ENCODE measurements at regions not wholly inside any gene's neighbourhood (a gene's known extent, or its start where the extent isn't known, plus 50 kb on each side); places are given as distances from the start of the nearest gene placed in this dataset.

GRCh38 chr1:87810166-87810565 is 481.5 kb downstream of the LMO4 start:
- WGBS, 2 donors (ENCODE audit: low coverage in 1 of 2) = 82 to 100% methylated on average over 1 of the region's 1 CpG

GRCh38 chr1:87812871-87813577 is 484.3 kb downstream of the LMO4 start:
- in situ Hi-C loops (cut with MboI; ENCODE audit: low pct_ligation_motif_present in 1 of 4, low pct_unique_long_range_greater_than_20kb in 1 of 4, low sequenced_read_pairs in 3 of 4) (no loop called here), intact Hi-C loops (cut with DNase I; ENCODE audit: low total_unique reads) (no loop called here)
- Histone ChIP-seq H3K27ac (no peak overlapping the region), H3K4me3 (no peak overlapping the region), H3K36me3 (no peaks in the 10 kb centered on the region), H3K4me1 (no peaks in the 10 kb centered on the region), H3K9me3 (no peaks in the 10 kb centered on the region), H3K27me3 (no peaks in the 10 kb centered on the region)
- WGBS, 2 donors (ENCODE audit: low coverage in 1 of 2) = 72 to 73% methylated on average over 5 to 6 of the region's 6 CpGs
- no peak for TF ChIP-seq CTCF (IDR thresholded peaks at IDR 0.05)
- no peak for TF ChIP-seq EP300 (IDR thresholded peaks at IDR 0.05; ENCODE audit: low read depth)
- no peak for TF ChIP-seq POLR2AphosphoS5 (IDR thresholded peaks at IDR 0.05)
- no peak for DNase-seq

More at GRCh38 chr1:87810166-87810565, 481.5 kb downstream of the LMO4 start:
- H3K4me3 ChIP-seq = no peak overlapping the region
- no peaks in the 10 kb centered on the region for H3K9me3 ChIP-seq
- no peak for DNase-seq
- in situ Hi-C loops (cut with MboI; ENCODE audit: low pct_ligation_motif_present in 1 of 4, low pct_unique_long_range_greater_than_20kb in 1 of 4, low sequenced_read_pairs in 3 of 4) = no loop called here
- H3K4me1 ChIP-seq = no peaks in the 10 kb centered on the region
- no peaks in the 10 kb centered on the region for H3K27me3 ChIP-seq
- no peaks in the 10 kb centered on the region for H3K36me3 ChIP-seq
- intact Hi-C loops (cut with DNase I; ENCODE audit: low total_unique reads) = no loop called here
- no peak for TF ChIP-seq CTCF (IDR thresholded peaks at IDR 0.05)
- TF ChIP-seq EP300 (IDR thresholded peaks at IDR 0.05; ENCODE audit: low read depth) = no peak
- no peak for TF ChIP-seq POLR2AphosphoS5 (IDR thresholded peaks at IDR 0.05)
- no peak for TF ChIP-seq POLR2A (IDR thresholded peaks at IDR 0.05)
- no peak overlapping the region for H3K27ac ChIP-seq

- WGBS, 2 donors (ENCODE audit: low coverage in 1 of 2) = 78 to 83% methylated on average over 1 of the region's 1 CpG
- DNase-seq = no peak
- Histone ChIP-seq H3K27me3 (no peaks in the 10 kb centered on the region), H3K9me3 (no peaks in the 10 kb centered on the region), H3K36me3 (no peaks in the 10 kb centered on the region), H3K27ac (no peak overlapping the region), H3K4me1 (no peaks in the 10 kb centered on the region), H3K4me3 (no peak overlapping the region)
- no peak for TF ChIP-seq POLR2AphosphoS5 (IDR thresholded peaks at IDR 0.05)
- TF ChIP-seq EP300 (IDR thresholded peaks at IDR 0.05; ENCODE audit: low read depth) = no peak
- no peak for TF ChIP-seq POLR2A (IDR thresholded peaks at IDR 0.05)
- no peak for TF ChIP-seq CTCF (IDR thresholded peaks at IDR 0.05)
- intact Hi-C loops (cut with DNase I; ENCODE audit: low total_unique reads) = no loop called here
- in situ Hi-C loops (cut with MboI; ENCODE audit: low pct_ligation_motif_present in 1 of 4, low pct_unique_long_range_greater_than_20kb in 1 of 4, low sequenced_read_pairs in 3 of 4) = no loop called here
Observed at GRCh38 chr1:87814573-87814972, 485.9 kb downstream of the LMO4 start.

GRCh38 chr1:87816646-87817045 is 488.0 kb downstream of the LMO4 start:
- 58 to 90% methylated on average over 2 to 3 of the region's 3 CpGs for WGBS, 2 donors (ENCODE audit: low coverage in 1 of 2)

More at GRCh38 chr1:87816646-87817045, 488.0 kb downstream of the LMO4 start:
- Histone ChIP-seq H3K36me3 (no peaks in the 10 kb centered on the region), H3K27me3 (no peaks in the 10 kb centered on the region), H3K4me1 (no peaks in the 10 kb centered on the region), H3K4me3 (no peak overlapping the region), H3K9me3 (no peaks in the 10 kb centered on the region), H3K27ac (no peak overlapping the region)
- TF ChIP-seq POLR2A (IDR thresholded peaks at IDR 0.05) (no peak), POLR2AphosphoS5 (IDR thresholded peaks at IDR 0.05) (no peak), CTCF (IDR thresholded peaks at IDR 0.05) (no peak), EP300 (IDR thresholded peaks at IDR 0.05; ENCODE audit: low read depth) (no peak)
- in situ Hi-C loops (cut with MboI; ENCODE audit: low pct_ligation_motif_present in 1 of 4, low pct_unique_long_range_greater_than_20kb in 1 of 4, low sequenced_read_pairs in 3 of 4) = no loop called here
- DNase-seq = no peak
- intact Hi-C loops (cut with DNase I; ENCODE audit: low total_unique reads) = no loop called here
